ENCODE measurements at regions not wholly inside any gene's neighbourhood (a gene's known extent, or its start where the extent isn't known, plus 50 kb on each side); places are given as distances from the start of the nearest gene placed in this dataset.
"Not testable (repeated sequence)": the region's sequence is repeated elsewhere in the genome, so short reads cannot be mapped to it uniquely, and the experiment has no call there.

- DNase-seq (ENCODE audit: low spot score): no peak
Measured at GRCh38 chr3:178353006-178353694, 183.1 kb upstream of the KCNMB2 start.

- no peak for DNase-seq (ENCODE audit: low spot score)
Measured at GRCh38 chr3:178359728-178360127, 176.5 kb upstream of the KCNMB2 start.

- not testable (repeated sequence) for DNase-seq (ENCODE audit: low spot score)
Measured at GRCh38 chr3:178363048-178363447, 173.2 kb upstream of the KCNMB2 start.

- no peak for DNase-seq (ENCODE audit: low spot score)
Measured at GRCh38 chr3:178367817-178368617, 168.2 kb upstream of the KCNMB2 start.

GRCh38 chr3:178369006-178369405 lies 167.2 kb upstream of the KCNMB2 start:
- no peak for DNase-seq (ENCODE audit: low spot score)

- DNase-seq (ENCODE audit: low spot score): no peak
Measured at GRCh38 chr3:178369811-178370210, 166.4 kb upstream of the KCNMB2 start.

- no peak for DNase-seq (ENCODE audit: low spot score)
Measured at GRCh38 chr3:178370387-178370786, 165.8 kb upstream of the KCNMB2 start.

- DNase-seq (ENCODE audit: low spot score): no peak
Measured at GRCh38 chr3:178381555-178381954, 154.7 kb upstream of the KCNMB2 start.

- no peak for DNase-seq (ENCODE audit: low spot score)
Measured at GRCh38 chr3:178381971-178382448, 154.2 kb upstream of the KCNMB2 start.

- DNase-seq (ENCODE audit: low spot score): no peak
Measured at GRCh38 chr3:178382449-178383061, 153.7 kb upstream of the KCNMB2 start.

- DNase-seq (ENCODE audit: low spot score): no peak
Measured at GRCh38 chr3:178384321-178385230, 151.7 kb upstream of the KCNMB2 start.

GRCh38 chr3:178385280-178385952 lies 150.8 kb upstream of the KCNMB2 start:
- DNase-seq (ENCODE audit: low spot score): no peak

GRCh38 chr3:178386401-178386800 lies 149.8 kb upstream of the KCNMB2 start:
- DNase-seq (ENCODE audit: low spot score): no peak

GRCh38 chr3:178386880-178387279 lies 149.4 kb upstream of the KCNMB2 start:
- DNase-seq (ENCODE audit: low spot score): no peak

- no peak for DNase-seq (ENCODE audit: low spot score)
Measured at GRCh38 chr3:178388473-178388872, 147.8 kb upstream of the KCNMB2 start.

GRCh38 chr3:178389258-178389657 lies 147.0 kb upstream of the KCNMB2 start:
- DNase-seq (ENCODE audit: low spot score): no peak

- DNase-seq (ENCODE audit: low spot score): no peak
Measured at GRCh38 chr3:178392511-178392926, 143.7 kb upstream of the KCNMB2 start.

- DNase-seq (ENCODE audit: low spot score): no peak
Measured at GRCh38 chr3:178393146-178393545, 143.1 kb upstream of the KCNMB2 start.

GRCh38 chr3:178393824-178394223 lies 142.4 kb upstream of the KCNMB2 start:
- no peak for DNase-seq (ENCODE audit: low spot score)

GRCh38 chr3:178396318-178396717 lies 139.9 kb upstream of the KCNMB2 start:
- no peak for DNase-seq (ENCODE audit: low spot score)

GRCh38 chr3:178397202-178397601 lies 139.0 kb upstream of the KCNMB2 start:
- no peak for DNase-seq (ENCODE audit: low spot score)
